Epithelial cell of proximal tubule (primary cell): ENCODE measurements at regions not wholly inside any gene's neighbourhood (a gene's known extent, or its start where the extent isn't known, plus 50 kb on each side); places are given as distances from the start of the nearest gene placed in this dataset.

ENCODE experiments used
- DNase-seq: peaks from one replicate; pipeline ENCODE4 v3.0.0-alpha.2; 2011; ENCODE audit warnings: low read depth
- H3K4me3 ChIP-seq: 2 replicates; pipeline ENCODE4 v1.5.1; 2011; ENCODE audit warnings: low read depth, mild to moderate bottlenecking, low read length
- CTCF ChIP-seq: conservative IDR thresholded peaks from 2 replicates; pipeline ENCODE4 v1.5.1; 2012; ENCODE audit warnings: low read depth, mild to moderate bottlenecking, low read length

- no peak for DNase-seq
- H3K4me3 ChIP-seq, result no peak overlapping the region
- no peak for TF ChIP-seq CTCF
These were observed 490.0 kb upstream of the TBL1XR1 start for GRCh38 chr3:177687291-177687690.

GRCh38 chr3:177688152-177688551, 490.9 kb upstream of the TBL1XR1 start:
- H3K4me3 ChIP-seq, result no peak overlapping the region
- DNase-seq, result no peak
- TF ChIP-seq CTCF, result no peak

DNA sequence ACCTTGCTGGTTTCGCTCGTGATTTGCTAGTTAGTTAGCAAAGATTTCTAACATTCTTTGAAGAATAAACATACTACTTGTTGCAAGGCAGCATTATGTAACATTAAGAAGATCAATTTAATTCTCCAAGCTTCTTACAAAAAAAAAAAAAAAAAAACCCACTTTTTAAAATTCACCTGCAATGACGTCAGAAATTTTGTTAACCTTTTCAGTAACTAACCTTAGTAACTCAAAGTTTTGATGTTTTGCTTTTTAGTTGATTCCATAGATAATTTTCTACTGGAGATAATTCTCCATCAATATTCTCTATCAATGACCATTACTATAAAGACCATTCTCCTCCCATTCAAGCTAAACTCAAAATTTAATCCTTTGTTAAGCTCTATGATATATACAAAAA, 491.8 kb upstream of the TBL1XR1 start:
- TF ChIP-seq CTCF, result no peak
- H3K4me3 ChIP-seq, result no peak overlapping the region
- DNase-seq, result no peak

DNA sequence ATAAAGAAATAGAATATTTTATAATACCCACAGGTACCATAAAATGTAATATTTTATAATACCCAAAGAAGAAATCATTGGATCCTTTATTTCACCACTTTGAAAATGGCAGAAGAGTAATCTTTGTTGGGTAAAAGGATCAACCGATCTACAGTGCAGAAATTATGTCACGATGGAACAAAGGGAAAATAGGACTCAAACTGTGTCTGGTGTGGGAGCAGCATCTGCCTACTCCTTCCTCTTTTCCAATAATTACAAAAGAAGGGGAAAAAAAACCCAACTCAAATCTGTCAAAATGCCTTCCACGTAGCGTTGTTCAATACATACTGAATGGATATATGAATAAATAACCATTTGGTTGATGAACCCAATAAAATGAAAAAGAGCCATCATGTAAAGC, 492.6 kb upstream of the TBL1XR1 start:
- no peak overlapping the region for H3K4me3 ChIP-seq
- no peak for TF ChIP-seq CTCF
- no peak for DNase-seq

GRCh38 chr3:177690306-177690705, 493.0 kb upstream of the TBL1XR1 start:
- no peak for TF ChIP-seq CTCF
- H3K4me3 ChIP-seq, result no peak overlapping the region
- no peak for DNase-seq

GRCh38 chr3:177692304-177692975, 495.2 kb upstream of the TBL1XR1 start:
- DNase-seq, result no peak
- no peak overlapping the region for H3K4me3 ChIP-seq
- TF ChIP-seq CTCF, result no peak

DNA sequence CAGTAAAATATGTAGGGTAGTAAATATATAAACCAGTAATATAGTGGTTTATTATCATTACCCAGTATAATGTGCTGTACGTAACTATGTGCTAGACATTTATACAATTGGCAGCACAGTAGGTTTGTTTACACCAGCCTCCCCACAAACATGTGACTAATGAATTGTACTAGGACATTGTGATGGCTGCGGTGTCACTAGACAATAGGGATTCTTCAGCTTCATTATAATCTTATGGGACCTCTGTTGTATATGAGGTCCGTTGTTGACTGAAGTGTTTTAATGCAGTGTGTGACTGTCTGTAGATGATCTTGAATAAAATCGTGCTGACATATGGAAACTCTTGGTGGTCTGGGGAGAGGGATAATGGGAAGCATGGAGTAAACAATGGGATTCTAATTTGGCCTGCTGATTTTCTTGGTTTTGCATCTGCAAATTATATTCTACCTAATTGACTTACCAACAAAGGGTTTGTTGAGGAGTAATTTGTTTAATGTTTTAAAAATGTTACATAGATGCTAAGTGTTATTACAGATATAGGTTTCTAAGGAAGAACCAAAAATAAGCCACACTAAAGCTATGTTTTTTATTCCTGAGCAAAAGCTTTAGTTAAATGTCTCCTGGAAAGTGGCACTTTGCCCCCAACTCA, 496.5 kb upstream of the TBL1XR1 start:
- no peak for DNase-seq
- no peak overlapping the region for H3K4me3 ChIP-seq
- no peak for TF ChIP-seq CTCF
